ENCODE measurements at regions not wholly inside any gene's neighbourhood (a gene's known extent, or its start where the extent isn't known, plus 50 kb on each side); places are given as distances from the start of the nearest gene placed in this dataset.

GRCh38 chr5:147175516-147176097 is 59.2 kb upstream of the STK32A start:
- Mint-ChIP-seq H3K27me3 (ENCODE audit: unreplicated experiment) (no peaks in the 10 kb centered on the region), H3K36me3 (ENCODE audit: unreplicated experiment) (no peaks in the 10 kb centered on the region), H3K9me3 (ENCODE audit: unreplicated experiment) (no peaks in the 10 kb centered on the region), H3K4me1 (ENCODE audit: low read depth, unreplicated experiment) (no peaks in the 10 kb centered on the region), H3K4me3 (ENCODE audit: unreplicated experiment) (no peak overlapping the region), H3K27ac (ENCODE audit: unreplicated experiment) (no peak overlapping the region)
- no peak for DNase-seq
- TF ChIP-seq CTCF (IDR thresholded peaks at IDR 0.05; ENCODE audit: partially characterized antibody, unreplicated experiment) = no peak

GRCh38 chr5:147176422-147176821 is 58.4 kb upstream of the STK32A start:
- no peak for DNase-seq
- Mint-ChIP-seq H3K27me3 (ENCODE audit: unreplicated experiment) (no peaks in the 10 kb centered on the region), H3K9me3 (ENCODE audit: unreplicated experiment) (no peaks in the 10 kb centered on the region), H3K36me3 (ENCODE audit: unreplicated experiment) (no peaks in the 10 kb centered on the region), H3K27ac (ENCODE audit: unreplicated experiment) (no peak overlapping the region), H3K4me3 (ENCODE audit: unreplicated experiment) (no peak overlapping the region), H3K4me1 (ENCODE audit: low read depth, unreplicated experiment) (no peaks in the 10 kb centered on the region)
- TF ChIP-seq CTCF (IDR thresholded peaks at IDR 0.05; ENCODE audit: partially characterized antibody, unreplicated experiment) = no peak

GRCh38 chr5:147177125-147177840 is 57.5 kb upstream of the STK32A start:
- H3K27me3 Mint-ChIP-seq (ENCODE audit: unreplicated experiment) = no peaks in the 10 kb centered on the region
- H3K4me1 Mint-ChIP-seq (ENCODE audit: low read depth, unreplicated experiment) = no peaks in the 10 kb centered on the region

GRCh38 chr5:147179562-147180147 is 55.2 kb upstream of the STK32A start:
- no peak for DNase-seq
- Mint-ChIP-seq H3K36me3 (ENCODE audit: unreplicated experiment) (no peaks in the 10 kb centered on the region), H3K9me3 (ENCODE audit: unreplicated experiment) (no peaks in the 10 kb centered on the region), H3K4me3 (ENCODE audit: unreplicated experiment) (no peak overlapping the region), H3K27me3 (ENCODE audit: unreplicated experiment) (no peaks in the 10 kb centered on the region), H3K27ac (ENCODE audit: unreplicated experiment) (no peak overlapping the region), H3K4me1 (ENCODE audit: low read depth, unreplicated experiment) (no peaks in the 10 kb centered on the region)
- no peak for TF ChIP-seq CTCF (IDR thresholded peaks at IDR 0.05; ENCODE audit: partially characterized antibody, unreplicated experiment)

More at GRCh38 chr5:147177125-147177840, 57.5 kb upstream of the STK32A start:
- DNase-seq = no peak
- TF ChIP-seq CTCF (IDR thresholded peaks at IDR 0.05; ENCODE audit: partially characterized antibody, unreplicated experiment) = no peak
- H3K4me3 Mint-ChIP-seq (ENCODE audit: unreplicated experiment) = no peak overlapping the region
- no peaks in the 10 kb centered on the region for H3K9me3 Mint-ChIP-seq (ENCODE audit: unreplicated experiment)
- H3K27ac Mint-ChIP-seq (ENCODE audit: unreplicated experiment) = no peak overlapping the region
- H3K36me3 Mint-ChIP-seq (ENCODE audit: unreplicated experiment) = no peaks in the 10 kb centered on the region

GRCh38 chr5:147180751-147181150 is 54.1 kb upstream of the STK32A start:
- Mint-ChIP-seq H3K27ac (ENCODE audit: unreplicated experiment) (no peak overlapping the region), H3K36me3 (ENCODE audit: unreplicated experiment) (no peaks in the 10 kb centered on the region), H3K27me3 (ENCODE audit: unreplicated experiment) (no peaks in the 10 kb centered on the region), H3K4me1 (ENCODE audit: low read depth, unreplicated experiment) (no peaks in the 10 kb centered on the region), H3K4me3 (ENCODE audit: unreplicated experiment) (no peak overlapping the region), H3K9me3 (ENCODE audit: unreplicated experiment) (no peaks in the 10 kb centered on the region)
- no peak for DNase-seq
- no peak for TF ChIP-seq CTCF (IDR thresholded peaks at IDR 0.05; ENCODE audit: partially characterized antibody, unreplicated experiment)
